ENCODE measurements at regions not wholly inside any gene's neighbourhood (a gene's known extent, or its start where the extent isn't known, plus 50 kb on each side); places are given as distances from the start of the nearest gene placed in this dataset.

- TF ChIP-seq CTCF (IDR thresholded peaks at IDR 0.05) (no peak), POLR2A (IDR thresholded peaks at IDR 0.05) (no peak)
Measured at GRCh38 chr11:88414385-88414861, 76.9 kb upstream of the CTSC start.

Data from thyroid gland (tissue), 4 donors.